ENCODE measurements at regions not wholly inside any gene's neighbourhood (a gene's known extent, or its start where the extent isn't known, plus 50 kb on each side); places are given as distances from the start of the nearest gene placed in this dataset.

DNA sequence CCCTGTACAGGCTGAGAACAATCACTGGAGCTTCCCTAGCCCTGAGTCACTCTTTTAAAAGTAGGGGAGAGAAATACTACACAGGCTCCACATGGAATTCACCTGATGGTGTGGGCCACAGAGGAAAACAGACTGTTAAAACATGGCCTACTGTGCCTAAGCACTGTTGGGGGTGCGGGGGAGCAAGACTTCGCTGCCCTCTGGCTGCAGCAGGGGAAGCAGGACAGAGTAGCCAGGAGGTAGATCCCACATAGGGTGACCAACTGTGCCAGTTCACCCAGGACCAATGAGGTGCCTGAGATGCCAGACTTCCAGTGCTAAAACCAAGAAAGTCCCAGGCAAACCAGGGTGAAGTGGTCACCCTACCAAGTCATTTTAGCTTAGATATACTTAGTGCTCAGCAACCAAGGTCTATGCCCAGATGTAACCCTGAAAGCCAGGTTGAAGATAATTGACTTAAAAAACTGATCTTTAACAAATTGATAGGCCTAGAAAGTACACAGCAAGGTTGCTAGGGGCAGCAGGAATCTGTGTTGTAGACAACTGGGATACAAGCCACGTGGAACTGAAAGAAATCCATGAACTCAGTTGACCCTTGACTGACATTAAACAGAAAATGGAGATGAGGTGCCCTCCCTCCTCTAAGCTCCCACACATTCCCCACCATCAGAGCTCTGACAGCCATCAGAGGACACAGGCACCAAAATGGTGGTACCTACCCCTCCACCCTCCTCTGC, 344.2 kb upstream of the PPP2R3A start:
- TF ChIP-seq POLR2AphosphoS5 (IDR thresholded peaks at IDR 0.05; ENCODE audit: borderline replicate concordance, low read depth, low read length) (no peak), EZH2 (IDR thresholded peaks at IDR 0.05) (no peak), FOXP2 (optimal IDR thresholded peaks at IDR 0.05; ENCODE audit: control extremely low read depth, extremely low read length, insufficient read depth) (no peak)

All from SK-N-MC (cell line).